GM18508 (cell line): ENCODE measurements at regions not wholly inside any gene's neighbourhood (a gene's known extent, or its start where the extent isn't known, plus 50 kb on each side); places are given as distances from the start of the nearest gene placed in this dataset.
"Not testable (repeated sequence)": the region's sequence is repeated elsewhere in the genome, so short reads cannot be mapped to it uniquely, and the experiment has no call there.

ENCODE experiments used
- ATAC-seq: cut with Tn5 transposase; IDR thresholded peaks from one replicate; pipeline ENCODE4 v1.9.1; 2021; ENCODE audit warnings: moderate number of reproducible peaks; ENCODE audit not compliant: insufficient read depth, unreplicated experiment

DNA sequence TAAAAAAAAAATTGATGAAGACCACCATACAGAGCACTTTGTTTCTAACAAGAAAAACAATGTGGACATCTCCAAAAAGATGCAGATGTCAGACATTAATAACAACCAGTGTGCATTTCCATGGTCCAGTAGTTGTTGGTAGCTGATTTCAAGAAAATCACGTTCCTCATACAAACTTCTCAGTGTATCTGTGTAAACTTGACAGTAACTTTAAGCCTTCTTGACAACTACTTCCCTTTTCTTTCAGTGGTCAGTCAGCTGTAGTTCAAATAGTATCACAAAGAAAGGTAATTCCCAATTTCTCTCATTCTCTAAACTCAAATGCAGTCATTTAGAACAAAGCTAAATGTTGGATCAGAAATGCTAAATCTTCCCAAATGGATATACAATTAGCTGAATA, 879.9 kb downstream of the AMY1C start:
- no peak for ATAC-seq

DNA sequence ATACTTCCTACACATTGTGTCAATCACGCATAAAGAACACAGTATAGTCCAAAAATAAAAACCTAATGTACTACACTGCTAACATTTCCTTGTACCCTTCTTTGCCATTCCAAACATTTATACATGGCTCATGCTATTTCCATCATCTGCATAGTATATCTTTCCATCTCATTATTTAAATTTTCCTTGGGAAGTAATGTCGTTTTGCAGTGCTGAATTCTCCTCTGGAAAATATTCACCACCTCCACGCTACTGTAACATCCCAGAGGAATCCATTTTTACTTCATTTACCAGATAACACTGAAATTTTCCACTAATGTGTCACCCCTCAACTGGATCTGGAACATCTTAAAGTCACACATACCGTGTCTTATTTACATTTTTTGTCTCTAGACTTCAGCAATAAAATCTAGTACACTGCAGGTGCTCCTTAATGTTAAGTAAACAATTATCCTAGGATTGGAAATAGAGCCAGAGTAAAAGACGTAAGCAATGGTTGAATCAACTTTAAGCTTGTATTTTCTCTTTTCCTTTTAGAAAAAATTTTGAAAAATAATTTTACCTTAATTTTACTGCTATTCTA, 881.0 kb downstream of the AMY1C start:
- ATAC-seq = no peak

DNA sequence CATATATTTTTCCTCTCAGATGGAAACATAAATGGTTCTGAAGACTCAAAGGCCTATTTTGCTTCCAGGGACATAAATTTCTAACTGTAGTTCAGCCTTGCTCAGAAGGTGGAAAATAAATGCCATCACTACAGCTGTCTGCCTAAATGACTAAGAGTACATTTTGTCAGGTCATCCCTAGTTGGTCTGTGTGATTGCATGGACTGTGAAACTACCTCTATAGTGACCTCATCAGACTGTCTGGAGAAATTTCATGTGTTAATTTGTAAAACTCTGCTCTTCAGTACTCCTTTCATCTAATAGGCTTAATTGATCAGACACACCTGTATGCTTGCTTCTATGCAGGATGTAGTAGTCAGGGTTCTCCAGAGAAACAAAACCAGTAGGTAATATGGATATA, 886.9 kb downstream of the AMY1C start:
- no peak for ATAC-seq

DNA sequence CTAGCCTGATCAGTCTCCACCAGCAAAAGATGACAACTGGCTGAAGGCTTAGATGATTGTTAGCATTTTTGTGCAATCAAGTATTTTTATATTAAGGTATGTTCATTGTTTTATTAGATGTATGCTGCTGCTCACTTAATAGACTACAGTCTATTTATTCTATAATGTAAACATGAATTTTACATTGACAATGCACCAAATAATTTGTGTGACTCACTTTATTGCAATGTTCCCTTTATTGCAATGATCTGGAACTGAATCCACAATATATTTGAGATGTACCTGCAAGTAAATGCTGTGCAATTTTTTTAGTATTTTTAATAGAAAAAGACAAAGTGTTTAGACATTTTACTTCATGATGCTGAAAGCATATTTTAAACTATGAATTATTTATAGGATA, 896.5 kb downstream of the AMY1C start:
- ATAC-seq = no peak

DNA sequence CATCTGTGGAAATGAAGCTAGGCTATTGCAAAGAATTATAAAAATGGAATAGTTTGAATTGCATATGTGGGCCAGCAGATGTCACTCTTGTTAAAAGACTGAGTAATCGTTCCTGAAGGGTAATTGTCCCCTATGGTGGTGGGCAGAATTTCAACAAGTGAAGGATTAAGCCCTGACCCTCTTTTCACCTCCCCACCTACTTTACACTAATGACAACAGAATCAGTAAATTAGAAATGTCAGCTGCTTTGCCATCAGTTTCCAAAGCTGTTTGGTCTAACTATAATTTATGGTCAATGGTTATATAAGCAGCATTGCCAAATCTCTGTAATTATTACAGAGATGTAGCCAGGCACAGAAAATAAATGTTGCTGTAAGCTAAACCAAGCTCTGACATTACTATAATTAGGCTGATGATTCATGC, 898.6 kb downstream of the AMY1C start:
- ATAC-seq = no peak

DNA sequence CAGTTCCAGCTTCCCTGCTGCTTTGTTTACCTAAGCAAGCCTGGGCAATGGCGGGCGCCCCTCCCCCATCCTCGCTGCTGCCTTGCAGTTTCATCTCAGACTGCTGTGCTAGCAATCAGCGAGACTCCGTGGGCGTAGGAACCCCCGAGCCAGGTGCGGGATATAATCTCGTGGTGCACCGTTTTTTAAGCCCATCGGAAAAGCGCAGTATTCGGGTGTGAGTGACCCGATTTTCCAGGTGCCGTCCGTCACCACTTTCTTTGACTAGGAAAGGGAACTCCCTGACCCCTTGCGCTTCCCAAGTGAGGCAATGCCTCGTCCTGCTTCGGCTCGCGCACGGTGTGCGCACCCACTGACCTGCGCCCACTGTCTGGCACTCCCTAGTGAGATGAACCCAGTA, 914.7 kb downstream of the AMY1C start:
- not testable (repeated sequence) for ATAC-seq

DNA sequence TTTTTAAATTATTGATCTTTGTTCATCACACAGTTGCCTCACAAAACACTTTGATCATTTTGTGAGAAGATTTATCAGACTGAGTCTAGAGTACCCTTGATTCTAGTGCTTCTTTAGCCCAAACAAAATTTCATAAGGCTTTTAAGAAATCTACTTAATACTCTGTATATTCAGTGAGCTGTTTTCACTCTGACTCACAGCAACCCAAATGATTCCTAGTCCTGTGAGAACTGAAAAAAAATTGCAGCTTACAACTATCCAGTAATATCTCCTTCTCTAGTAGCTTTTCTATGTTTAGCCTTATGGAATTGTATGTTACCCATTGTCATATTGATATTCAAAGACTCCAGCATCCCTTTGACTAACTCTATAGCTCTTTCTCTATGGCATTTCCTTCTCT, 915.6 kb downstream of the AMY1C start:
- ATAC-seq = no peak

DNA sequence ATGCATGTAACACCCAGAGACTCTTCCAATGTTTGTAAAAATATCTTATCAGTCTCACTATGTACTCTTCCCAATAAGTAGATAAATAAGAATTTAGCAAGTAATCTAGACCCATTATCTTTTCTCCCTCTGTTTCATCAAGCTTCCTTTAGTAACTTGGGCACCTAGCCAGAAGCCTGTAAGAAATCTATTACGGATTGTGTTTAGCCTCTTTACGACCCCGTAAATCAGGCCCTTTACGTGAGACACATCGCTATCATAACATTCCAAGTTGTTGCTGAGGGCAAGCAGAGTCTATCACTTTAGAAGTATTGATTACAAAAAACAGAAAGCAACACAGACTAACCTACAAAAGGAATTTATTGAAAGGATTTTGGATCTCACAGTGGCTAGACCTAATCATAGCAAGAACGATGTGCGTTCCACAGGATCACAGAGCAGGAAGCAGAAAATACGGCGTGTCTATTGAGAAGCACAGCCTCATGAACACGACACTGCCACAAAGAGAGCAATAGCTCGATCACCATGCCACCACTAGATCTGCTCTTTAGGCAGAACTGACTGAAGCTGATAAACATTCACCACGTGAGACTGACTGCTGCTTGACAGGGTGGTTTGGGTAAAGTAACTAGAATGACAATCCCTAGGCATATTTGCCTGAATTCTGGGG, 922.1 kb downstream of the AMY1C start:
- ATAC-seq = no peak

DNA sequence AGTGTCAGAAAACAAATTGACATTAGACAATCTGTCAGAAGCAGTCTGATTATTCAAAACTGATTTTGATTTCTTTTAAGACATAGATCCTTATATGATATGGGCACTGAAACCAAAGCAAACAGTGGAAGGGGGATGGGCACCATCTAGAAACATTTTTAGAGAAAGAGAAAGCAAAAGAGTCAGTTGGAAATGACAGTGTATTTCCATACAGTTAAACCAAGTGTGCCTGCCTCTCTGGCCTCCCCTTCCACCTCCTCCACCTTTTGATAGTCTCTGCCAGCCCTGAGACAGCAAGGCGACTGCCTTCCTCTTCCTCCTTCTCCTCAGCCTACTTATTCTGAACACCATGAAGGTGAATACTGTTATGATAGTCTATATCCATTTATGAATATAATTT, 949.7 kb downstream of the AMY1C start:
- peak; percentile 66 for ATAC-seq

DNA sequence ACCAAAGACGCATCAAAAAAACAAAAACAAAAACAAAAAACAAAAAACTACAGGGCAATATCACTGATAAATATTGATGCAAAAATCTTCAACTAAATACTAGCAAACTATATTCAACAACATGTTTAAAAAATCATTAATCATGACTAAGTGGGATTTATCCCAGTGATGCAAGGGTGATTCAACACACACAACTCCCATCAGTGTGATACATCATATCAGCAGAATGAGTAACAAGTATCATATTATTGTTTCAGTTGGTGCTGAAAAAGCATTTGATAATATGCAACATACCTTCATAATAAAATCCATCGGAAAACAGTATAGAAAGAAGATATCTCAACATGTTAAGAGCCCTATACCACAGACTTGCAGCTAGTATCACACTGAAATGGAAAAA, 953.0 kb downstream of the AMY1C start:
- ATAC-seq = no peak

DNA sequence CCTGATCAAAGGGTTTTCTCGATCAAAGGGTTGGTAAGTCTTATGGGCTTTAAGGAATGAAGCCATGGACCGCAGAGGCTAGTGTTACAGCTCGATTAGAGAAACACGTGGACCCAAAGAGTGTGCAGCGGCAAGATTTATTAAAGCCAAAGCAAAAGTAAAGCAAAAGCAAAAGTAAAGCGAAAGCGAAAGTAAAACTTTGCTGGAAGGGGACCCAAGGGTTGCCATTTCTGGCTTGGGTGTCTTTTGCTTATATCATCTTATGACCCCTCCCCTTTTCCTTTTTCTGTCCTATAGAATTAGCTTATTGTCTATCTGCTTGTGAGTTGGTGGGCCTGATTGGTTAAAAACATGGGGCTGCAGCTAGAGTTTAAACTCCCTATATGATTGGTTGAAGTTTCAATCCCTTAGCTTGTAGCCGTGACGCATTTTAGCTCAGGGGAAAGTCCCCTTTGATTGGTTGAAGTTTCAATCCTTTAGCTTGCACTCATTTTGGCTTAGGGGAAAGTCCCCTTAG, 957.0 kb downstream of the AMY1C start:
- no peak for ATAC-seq

DNA sequence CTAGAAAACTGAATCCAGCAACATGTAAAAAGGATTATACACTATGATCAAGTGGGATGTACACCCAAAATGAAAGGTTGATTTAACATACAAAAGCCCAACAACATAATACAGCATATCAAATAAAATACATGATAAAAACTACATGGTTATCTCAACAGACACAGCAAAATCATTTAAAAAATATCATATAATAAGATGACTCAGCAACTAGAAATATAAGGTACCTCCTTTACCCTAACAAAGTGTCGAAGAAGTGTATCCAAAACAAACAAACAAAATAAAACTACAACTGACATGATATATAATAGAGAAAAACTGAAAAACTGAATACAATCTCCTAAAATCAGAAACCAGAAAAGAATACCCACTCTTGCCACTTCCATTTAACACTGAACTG, 969.1 kb downstream of the AMY1C start:
- no peak for ATAC-seq

DNA sequence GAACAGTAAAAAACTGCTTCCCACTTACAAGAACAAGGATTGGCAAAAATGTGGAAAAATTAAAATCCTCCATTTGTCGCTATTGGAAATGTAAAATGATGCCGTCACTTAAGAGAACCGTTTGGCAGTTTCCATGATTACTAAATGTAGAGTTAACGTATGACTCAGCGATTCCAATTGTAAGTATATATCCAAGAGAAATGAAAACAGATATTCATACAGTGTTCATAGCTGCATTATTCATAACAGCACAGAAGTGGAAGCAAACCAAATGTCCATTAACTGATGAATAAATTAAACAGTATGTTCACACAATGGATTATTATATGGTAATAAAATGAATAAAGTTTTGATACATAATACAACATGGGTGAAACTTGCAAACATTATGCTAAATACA, 971.0 kb downstream of the AMY1C start:
- no peak for ATAC-seq

DNA sequence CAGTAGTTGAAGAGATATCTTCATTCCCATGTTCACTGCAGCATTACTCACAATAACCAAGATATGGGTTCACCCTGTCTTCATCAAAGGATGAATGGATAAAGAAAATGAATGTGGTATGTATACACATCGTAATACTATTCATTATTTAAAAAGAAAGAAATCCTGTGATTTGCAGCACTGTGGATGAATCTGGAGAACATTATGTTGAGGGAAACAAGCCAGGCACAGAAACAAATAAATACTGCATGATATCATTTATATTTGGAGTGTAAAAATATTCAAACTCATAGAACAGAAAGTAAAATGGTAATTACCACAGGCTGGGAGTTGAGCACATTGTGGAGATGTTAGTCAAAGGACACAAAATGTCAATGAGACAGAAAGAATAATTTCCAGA, 977.2 kb downstream of the AMY1C start:
- no peak for ATAC-seq

DNA sequence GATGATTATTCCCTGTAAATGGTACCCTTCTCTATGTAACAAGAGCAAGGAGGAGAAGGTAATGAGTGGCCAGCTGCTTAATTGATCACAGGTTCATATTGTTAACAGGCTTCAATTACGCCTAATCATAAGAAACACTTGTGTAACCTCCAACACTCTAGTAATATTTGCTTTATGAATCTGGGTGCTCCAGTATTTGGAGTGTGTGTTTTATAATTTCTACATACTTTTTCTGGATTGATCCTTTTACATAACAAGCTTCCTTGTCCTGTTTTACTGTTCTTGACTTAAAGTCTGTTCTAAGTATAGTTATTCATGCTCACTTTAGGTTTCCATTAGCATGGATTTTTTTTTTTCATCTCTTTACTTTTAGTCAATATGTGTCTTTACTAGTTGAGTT, 984.2 kb downstream of the AMY1C start:
- no peak for ATAC-seq

DNA sequence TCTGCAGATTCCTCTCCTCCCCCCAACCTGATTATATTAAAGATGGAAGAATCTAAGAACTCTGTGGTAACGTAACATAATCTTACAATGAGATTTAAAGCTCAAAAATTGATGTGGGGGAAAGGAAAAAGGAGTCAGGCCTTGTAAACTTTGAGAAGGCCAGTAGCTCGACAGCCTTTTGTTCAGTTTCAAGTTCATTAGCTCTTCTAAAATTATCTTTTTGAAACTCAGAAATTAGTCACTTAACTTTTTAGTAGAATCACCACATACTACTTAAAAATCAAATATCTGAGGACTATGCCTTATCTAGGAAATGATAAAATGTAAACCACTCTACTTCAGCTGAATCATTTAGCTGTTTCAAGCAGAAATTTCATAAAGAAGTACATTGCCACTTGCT, 996.2 kb downstream of the AMY1C start:
- no peak for ATAC-seq

DNA sequence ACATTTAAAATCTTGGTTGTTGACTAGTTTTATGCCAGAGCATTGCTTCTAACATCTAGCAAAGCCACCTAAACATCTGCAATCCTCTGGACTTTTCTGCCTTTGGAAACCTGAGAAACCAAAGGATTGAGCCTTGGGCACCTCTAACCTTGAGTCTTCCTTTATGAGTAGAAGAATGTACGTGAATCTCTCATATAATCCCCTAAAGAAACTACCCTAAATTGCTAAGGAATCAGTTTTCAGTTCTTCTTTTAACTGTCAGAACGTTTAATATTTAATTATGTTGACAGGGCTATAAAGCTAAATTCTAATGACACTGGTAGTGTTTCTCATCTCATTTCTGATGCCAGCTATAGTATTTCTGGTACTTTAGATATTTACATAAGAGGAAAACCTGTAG, 997.3 kb downstream of the AMY1C start:
- ATAC-seq = no peak

DNA sequence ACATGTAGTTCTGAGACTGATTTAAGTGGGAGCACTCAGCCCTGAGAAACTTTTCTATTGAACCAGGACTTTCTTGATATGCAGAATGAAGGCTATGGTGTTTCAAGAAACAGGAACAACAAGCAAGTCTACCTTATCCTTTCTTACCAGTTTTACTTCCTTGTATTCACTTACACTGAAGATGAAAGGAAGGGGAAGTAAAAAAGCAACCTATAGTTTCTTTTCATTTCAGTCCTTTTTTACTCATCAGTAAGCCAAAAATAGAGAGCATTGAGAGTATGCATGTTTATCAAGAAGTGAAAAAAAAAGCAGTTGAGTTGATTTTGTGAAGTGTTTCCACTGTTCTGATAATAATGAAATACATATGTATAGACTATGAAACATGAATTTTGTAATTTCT, 1010.3 kb downstream of the AMY1C start:
- peak; percentile 95 for ATAC-seq

DNA sequence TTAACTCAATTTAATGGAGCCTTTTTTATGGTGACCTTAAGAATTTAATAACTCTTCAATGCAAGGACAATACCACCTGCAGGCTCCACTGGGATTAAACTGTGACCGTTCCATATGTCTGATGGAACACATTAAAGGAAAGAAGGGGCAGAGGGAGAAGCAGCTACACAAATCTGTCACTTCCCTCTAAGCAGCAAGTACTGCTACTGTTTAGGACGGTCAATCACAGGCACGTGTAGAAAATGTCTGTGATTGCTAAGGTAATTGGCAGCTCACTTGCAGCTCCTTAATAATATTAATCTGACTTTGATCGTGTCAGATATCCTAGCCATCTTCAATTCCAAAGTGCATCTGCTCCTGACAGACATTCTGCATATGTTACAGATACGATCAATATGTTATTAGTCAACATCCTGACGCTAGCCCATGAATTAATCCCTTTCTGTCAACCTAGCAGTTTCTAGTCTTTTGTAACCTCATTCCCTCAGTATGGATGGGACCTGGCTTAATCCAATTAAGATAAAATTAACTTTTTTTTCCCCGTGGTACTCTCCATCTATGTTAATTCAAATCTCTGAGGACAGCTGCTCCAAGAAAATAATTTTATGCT, 1012.4 kb downstream of the AMY1C start:
- no peak for ATAC-seq

DNA sequence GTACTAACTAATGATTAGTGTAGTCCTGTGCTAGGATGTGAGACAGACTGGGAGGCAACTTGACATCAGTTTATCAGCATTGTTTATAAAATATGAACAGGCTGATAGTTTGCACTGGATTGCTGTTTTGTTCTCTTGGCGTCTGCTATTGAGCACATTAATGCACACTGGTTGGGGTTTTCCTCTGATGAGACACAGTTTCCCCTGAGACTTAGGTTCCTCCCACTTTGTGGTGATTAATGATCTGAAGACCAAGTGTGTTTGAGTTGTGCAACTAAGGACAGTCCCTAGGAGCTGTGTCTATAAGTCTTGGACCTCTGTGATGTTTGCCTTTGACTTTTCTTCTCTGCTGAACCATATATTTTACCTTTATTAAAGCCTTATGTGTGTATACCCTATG, 1015.4 kb downstream of the AMY1C start:
- peak; percentile 71 for ATAC-seq

DNA sequence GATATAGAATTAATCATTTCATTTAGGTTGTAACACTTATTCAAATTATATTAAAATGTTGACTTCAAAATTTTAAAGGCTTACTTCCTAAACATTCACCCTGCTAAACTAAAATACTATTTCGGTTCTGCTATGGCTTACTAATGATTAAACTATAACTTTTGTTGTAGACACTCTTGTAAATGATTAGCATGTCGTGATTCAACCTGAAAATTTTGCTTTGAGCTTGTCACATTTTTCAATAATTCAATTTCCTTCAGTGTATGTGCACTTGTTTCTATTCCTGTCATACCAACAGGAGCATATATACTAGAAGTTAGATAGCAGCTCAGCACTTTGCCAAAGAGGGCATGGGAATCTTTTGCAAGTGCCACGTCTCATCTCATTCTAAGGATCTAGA, 1018.8 kb downstream of the AMY1C start:
- ATAC-seq = peak; percentile 71
